ENCODE measurements at regions not wholly inside any gene's neighbourhood (a gene's known extent, or its start where the extent isn't known, plus 50 kb on each side); places are given as distances from the start of the nearest gene placed in this dataset.

GRCh38 chr20:39668038-39668437 lies 705.9 kb downstream of the DHX35 start:
- 86% methylated on average over 3 of the region's 3 CpGs for WGBS

GRCh38 chr20:39661833-39662232 lies 699.7 kb downstream of the DHX35 start:
- no peak for DNase-seq (ENCODE audit: low spot score in 2 of 2)
- Histone ChIP-seq H3K36me3 (no peaks in the 10 kb centered on the region), H3K27me3 (no peaks in the 10 kb centered on the region), H3K4me3 (no peak overlapping the region), H3K9me3 (no peaks in the 10 kb centered on the region), H3K27ac (no peak overlapping the region), H3K4me1 (no peaks in the 10 kb centered on the region)
- TF ChIP-seq CTCF (IDR thresholded peaks at IDR 0.05) (no peak), EP300 (IDR thresholded peaks at IDR 0.05) (no peak), POLR2A (IDR thresholded peaks at IDR 0.05) (no peak), POLR2AphosphoS5 (IDR thresholded peaks at IDR 0.05) (no peak)
- WGBS = 50% methylated on average over 1 of the region's 1 CpG

More at GRCh38 chr20:39668038-39668437, 705.9 kb downstream of the DHX35 start:
- Histone ChIP-seq H3K9me3 (no peaks in the 10 kb centered on the region), H3K4me1 (peaks cover 3% of the 10 kb centered on the region), H3K27me3 (no peaks in the 10 kb centered on the region), H3K36me3 (no peaks in the 10 kb centered on the region), H3K27ac (no peak overlapping the region), H3K4me3 (no peak overlapping the region)
- TF ChIP-seq POLR2AphosphoS5 (IDR thresholded peaks at IDR 0.05) (no peak), EP300 (IDR thresholded peaks at IDR 0.05) (no peak), POLR2A (IDR thresholded peaks at IDR 0.05) (no peak), CTCF (IDR thresholded peaks at IDR 0.05) (no peak)
- DNase-seq (ENCODE audit: low spot score in 2 of 2) = no peak

GRCh38 chr20:39660965-39661364 lies 698.8 kb downstream of the DHX35 start:
- Histone ChIP-seq H3K27ac (no peak overlapping the region), H3K27me3 (no peaks in the 10 kb centered on the region), H3K9me3 (no peaks in the 10 kb centered on the region), H3K4me1 (no peaks in the 10 kb centered on the region), H3K36me3 (no peaks in the 10 kb centered on the region), H3K4me3 (no peak overlapping the region)
- WGBS = 92% methylated on average over 2 of the region's 2 CpGs
- no peak for DNase-seq (ENCODE audit: low spot score in 2 of 2)
- no peak for TF ChIP-seq POLR2AphosphoS5 (IDR thresholded peaks at IDR 0.05)
- no peak for TF ChIP-seq EP300 (IDR thresholded peaks at IDR 0.05)
- TF ChIP-seq CTCF (IDR thresholded peaks at IDR 0.05) = no peak
- TF ChIP-seq POLR2A (IDR thresholded peaks at IDR 0.05) = no peak

GRCh38 chr20:39660226-39660625 lies 698.1 kb downstream of the DHX35 start:
- TF ChIP-seq CTCF (IDR thresholded peaks at IDR 0.05) (no peak), POLR2A (IDR thresholded peaks at IDR 0.05) (no peak), POLR2AphosphoS5 (IDR thresholded peaks at IDR 0.05) (no peak)
- Histone ChIP-seq H3K4me3 (no peak overlapping the region), H3K36me3 (no peaks in the 10 kb centered on the region), H3K27ac (no peak overlapping the region), H3K27me3 (no peaks in the 10 kb centered on the region), H3K9me3 (no peaks in the 10 kb centered on the region), H3K4me1 (no peaks in the 10 kb centered on the region)
- no peak for DNase-seq (ENCODE audit: low spot score in 2 of 2)
- WGBS = 88% methylated on average over 1 of the region's 1 CpG

- no peak overlapping the region for H3K4me3 ChIP-seq
- no peaks in the 10 kb centered on the region for H3K4me1 ChIP-seq
- TF ChIP-seq EP300 (IDR thresholded peaks at IDR 0.05) (no peak), POLR2A (IDR thresholded peaks at IDR 0.05) (no peak), CTCF (IDR thresholded peaks at IDR 0.05) (no peak), POLR2AphosphoS5 (IDR thresholded peaks at IDR 0.05) (no peak)
- no peak for DNase-seq (ENCODE audit: low spot score in 2 of 2)
- 82% methylated on average over 9 of the region's 9 CpGs for WGBS
- no peaks in the 10 kb centered on the region for H3K27me3 ChIP-seq
- H3K9me3 ChIP-seq = no peaks in the 10 kb centered on the region
- no peak overlapping the region for H3K27ac ChIP-seq
- H3K36me3 ChIP-seq = no peaks in the 10 kb centered on the region
These were observed 696.7 kb downstream of the DHX35 start for GRCh38 chr20:39658662-39659409.
